Heart left ventricle (tissue), 16 donors: ENCODE measurements at regions not wholly inside any gene's neighbourhood (a gene's known extent, or its start where the extent isn't known, plus 50 kb on each side); places are given as distances from the start of the nearest gene placed in this dataset.

Experiments used
- ATAC-seq, 4 donors: fragments of 200-7000 bp; cut with Tn5 transposase; one replicate each; pipeline ENCODE4 v1.9.1; 2020 to 2022; ENCODE audit warnings: moderate library complexity in 4 of 4, mild to moderate bottlenecking in 3 of 4, moderate number of reproducible peaks in 1 of 4
- DNase-seq, 5 donors: peaks; one replicate each; pipeline ENCODE4 v3.0.0-alpha.2; 2020
- H3K27ac ChIP-seq, 12 donors: fragments of 200-600 bp; sonication (generic) in 4 of 12; one replicate each; pipeline versions ENCODE4 v1.5.0 to v1.8.0; 2016 to 2022; ENCODE audit warnings: mild to moderate bottlenecking in 2 of 12
- H3K27me3 ChIP-seq, 9 donors: fragments of 200-600 bp; sonication (generic) in 2 of 9; one replicate each; pipeline versions ENCODE4 v1.5.1 to v1.8.0; 2016 to 2022; ENCODE audit warnings: mild to moderate bottlenecking in 3 of 9
- H3K36me3 ChIP-seq, 9 donors: fragments of 200-600 bp; sonication (generic) in 2 of 9; one replicate each; pipeline versions ENCODE4 v1.5.0 to v1.8.0; 2018 to 2022; ENCODE audit warnings: mild to moderate bottlenecking in 2 of 9
- H3K4me1 ChIP-seq, 12 donors: fragments of 200-600 bp; sonication (generic) in 4 of 12; one replicate each; pipeline versions ENCODE4 v1.5.0 to v1.8.0; 2016 to 2022; ENCODE audit warnings: mild to moderate bottlenecking in 3 of 12
- H3K4me3 ChIP-seq, 12 donors: fragments of 200-600 bp; sonication (generic) in 4 of 12; one replicate each; pipeline versions ENCODE4 v1.5.0 to v1.8.0; 2017 to 2022; ENCODE audit warnings: mild to moderate bottlenecking in 9 of 12, moderate library complexity in 4 of 12
- H3K9me3 ChIP-seq, 12 donors: fragments of 200-600 bp; sonication (generic) in 4 of 12; one replicate each; pipeline versions ENCODE4 v1.5.0 to v1.8.0; 2016 to 2022; ENCODE audit warnings: mild to moderate bottlenecking in 1 of 12
- POLR2A ChIP-seq, 2 donors: fragments of 450-650 bp; IDR thresholded peaks; one replicate each; pipeline ENCODE4 v1.6.1; 2017; ENCODE audit warnings: antibody characterized with exemption in 2 of 2, mild to moderate bottlenecking in 2 of 2, moderate library complexity in 2 of 2
- WGBS, 4 donors: extraction: QIAGEN DNeasy Blood & Tissue Kit in 2 of 4; methylation state at CpG; one replicate each; pipeline versions ENCODE4 v1.1.5 to v1.1.7; 2013 to 2018; 5-methylcytosine and 5-hydroxymethylcytosine counted together
- intact Hi-C, 10 donors: fragments of 100-400 bp; cut with DNase I; formaldehyde crosslinking; loops; one replicate each; pipeline versions ENCODE4 v1.11.1 to v1.14.2; 2022
- TF ChIP-seq, protein P1 (sequence below), 12 donors: fragments of 200-600 bp; sonication (generic) in 4 of 12; IDR thresholded peaks; one replicate each; pipeline versions ENCODE4 v1.5.0 to v1.8.0; 2018 to 2022; ENCODE audit warnings: antibody characterized with exemption in 12 of 12, mild to moderate bottlenecking in 5 of 12
- donor health status: ischemic (EF 13 %, LVEDD 7.1; RV severe dilation, severe dysfunction).
- donor health status: healthy with polysubstance abuse.
- donor health status: DM: no; HTN: yes; CAD: no.
- donor health status: DM: no; HTN: no; CAD: no.
- donor health status: ischemic (EF 25% LVEDD 6.9; RV normal size, moderate dysfunction).
- donor health status: ischemic (EF 25% LVEDD 5.7; RV mildly dilated, moderate dysfunction).
- donor health status: healthy.
- donor health status: DM: yes; HTN: yes; CAD: no.
- donor health status: ischemic (EF 35%, LVEDD 5.7; RV mildly dilated, moderate dysfunction).
- donor health status: nonischemic (EF 11% LVEDD 7.7; RV severe dilation, severe dysfunction).
- donor health status: DM: yes; HTN: yes; CAD: no.
- donor health status: PGD.
- donor health status: ischemic (EF 29% LVEDD 5.4; RV normal size, mild dysfunction).
- donor health status: nonischemic (EF 23%, LVEDD 6.1; RV moderate dilation, normal function).

DNA sequence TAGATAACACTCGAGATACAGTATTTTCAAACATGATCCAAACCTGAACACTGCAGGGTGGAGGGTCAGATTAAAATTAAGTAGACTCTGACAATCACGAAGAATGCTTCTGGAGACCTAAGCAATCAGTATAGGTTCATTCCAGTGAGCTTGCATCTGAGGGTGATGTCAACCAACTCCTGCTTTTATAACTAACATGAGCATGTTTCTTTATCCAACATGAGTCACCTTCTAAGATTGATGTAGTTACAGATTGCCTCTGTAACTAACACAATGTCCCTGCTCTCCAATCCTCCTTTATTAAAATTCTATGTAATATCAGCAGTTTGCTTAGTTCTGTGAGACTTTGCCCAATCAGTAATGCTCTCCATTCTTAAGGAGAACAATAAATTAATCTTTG is 225.7 kb downstream of the ARL6IP6 start:
- ATAC-seq (no peak), DNase-seq (no peak)
- no peak overlapping the region for H3K4me3 ChIP-seq
- no peaks in the 10 kb centered on the region for H3K36me3 ChIP-seq
- H3K27me3 ChIP-seq, result no peaks in the 10 kb centered on the region
- H3K27ac ChIP-seq, result no peak overlapping the region
- peaks cover 0 to 6% (median 0%) of the 10 kb centered on the region in 12 donors for H3K9me3 ChIP-seq
- no peaks in the 10 kb centered on the region for H3K4me1 ChIP-seq
- 43 to 59% (median 51%) methylated on average over 2 of the region's 2 CpGs for WGBS, 4 donors
- intact Hi-C loops, result no loop called here
- TF ChIP-seq POLR2A (IDR thresholded peaks at IDR 0.05), result no peak
- TF ChIP-seq, protein P1, sequence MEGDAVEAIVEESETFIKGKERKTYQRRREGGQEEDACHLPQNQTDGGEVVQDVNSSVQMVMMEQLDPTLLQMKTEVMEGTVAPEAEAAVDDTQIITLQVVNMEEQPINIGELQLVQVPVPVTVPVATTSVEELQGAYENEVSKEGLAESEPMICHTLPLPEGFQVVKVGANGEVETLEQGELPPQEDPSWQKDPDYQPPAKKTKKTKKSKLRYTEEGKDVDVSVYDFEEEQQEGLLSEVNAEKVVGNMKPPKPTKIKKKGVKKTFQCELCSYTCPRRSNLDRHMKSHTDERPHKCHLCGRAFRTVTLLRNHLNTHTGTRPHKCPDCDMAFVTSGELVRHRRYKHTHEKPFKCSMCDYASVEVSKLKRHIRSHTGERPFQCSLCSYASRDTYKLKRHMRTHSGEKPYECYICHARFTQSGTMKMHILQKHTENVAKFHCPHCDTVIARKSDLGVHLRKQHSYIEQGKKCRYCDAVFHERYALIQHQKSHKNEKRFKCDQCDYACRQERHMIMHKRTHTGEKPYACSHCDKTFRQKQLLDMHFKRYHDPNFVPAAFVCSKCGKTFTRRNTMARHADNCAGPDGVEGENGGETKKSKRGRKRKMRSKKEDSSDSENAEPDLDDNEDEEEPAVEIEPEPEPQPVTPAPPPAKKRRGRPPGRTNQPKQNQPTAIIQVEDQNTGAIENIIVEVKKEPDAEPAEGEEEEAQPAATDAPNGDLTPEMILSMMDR (IDR thresholded peaks at IDR 0.05), result no peak

DNA sequence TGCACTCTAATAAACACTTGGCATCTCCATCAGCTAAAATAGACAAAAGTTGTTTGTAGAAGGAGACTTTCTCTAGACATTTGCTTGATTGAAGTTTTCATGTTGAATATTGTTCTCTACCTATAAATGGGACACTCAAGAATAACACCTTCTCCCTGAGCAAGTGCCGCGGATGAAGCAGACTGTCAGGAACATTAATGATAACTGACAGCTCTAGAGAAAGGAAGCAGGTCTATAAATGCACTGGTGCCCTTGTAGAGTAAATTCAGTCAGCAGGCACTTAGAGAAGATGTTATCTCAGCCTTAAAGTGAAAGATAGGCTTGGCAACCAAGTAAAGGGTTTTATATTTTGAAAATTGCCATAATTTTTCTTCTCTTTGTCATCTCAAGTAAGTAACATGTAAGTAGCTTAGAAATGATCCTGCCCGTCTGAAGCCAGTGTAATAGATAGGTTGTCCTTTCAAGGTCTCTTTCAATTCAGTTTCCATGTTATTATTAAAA is 224.6 kb downstream of the ARL6IP6 start:
- ATAC-seq (no peak), DNase-seq (no peak)
- H3K9me3 ChIP-seq, result peaks cover 0 to 11% (median 0%) of the 10 kb centered on the region in 12 donors
- H3K27me3 ChIP-seq, result no peaks in the 10 kb centered on the region
- WGBS, 4 donors, result 80 to 86% (median 81%) methylated on average over 1 to 3 of the region's 3 CpGs
- no peaks in the 10 kb centered on the region for H3K36me3 ChIP-seq
- no peak for TF ChIP-seq POLR2A (IDR thresholded peaks at IDR 0.05)
- no peaks in the 10 kb centered on the region for H3K4me1 ChIP-seq
- no peak overlapping the region for H3K27ac ChIP-seq
- intact Hi-C loops, result no loop called here
- H3K4me3 ChIP-seq, result no peak overlapping the region

DNA sequence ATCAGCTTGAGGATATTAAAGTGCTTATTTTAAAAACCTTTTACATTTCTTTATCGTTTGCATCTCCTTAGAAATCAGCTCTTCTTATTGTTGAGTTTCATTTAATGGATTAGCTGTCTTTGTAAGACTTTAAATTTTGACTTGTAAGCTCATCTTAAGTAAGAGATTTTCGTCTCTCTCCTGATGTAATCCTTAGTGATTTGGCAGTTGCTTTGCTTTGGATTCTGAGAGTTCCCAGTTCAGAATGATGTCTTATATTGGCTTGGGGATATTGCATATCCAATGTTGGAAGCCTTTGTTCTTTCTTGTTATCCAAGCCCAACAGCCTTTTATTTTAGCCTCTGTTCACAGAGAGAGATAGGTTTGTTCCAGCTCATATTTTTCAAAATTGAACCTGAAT is 212.1 kb downstream of the ARL6IP6 start:
- peaks cover 0 to 5% (median 0%) of the 10 kb centered on the region in 9 donors for H3K27me3 ChIP-seq
- TF ChIP-seq, protein P1 (IDR thresholded peaks at IDR 0.05), result no peak
- no peak for TF ChIP-seq POLR2A (IDR thresholded peaks at IDR 0.05)
- DNase-seq (no peak), ATAC-seq (no peak)
- H3K4me1 ChIP-seq, result no peaks in the 10 kb centered on the region
- H3K4me3 ChIP-seq, result no peak overlapping the region
- intact Hi-C loops, result loop anchor here in 1 of 10 donors (10.0 kb wide), 1 partner anchor 1444 kb away; no protein-coding TSS in a partner anchor
- 74 to 82% (median 76%) methylated on average over 2 of the region's 2 CpGs for WGBS, 4 donors
- H3K36me3 ChIP-seq, result no peaks in the 10 kb centered on the region
- no peaks in the 10 kb centered on the region for H3K9me3 ChIP-seq
- H3K27ac ChIP-seq, result no peak overlapping the region

DNA sequence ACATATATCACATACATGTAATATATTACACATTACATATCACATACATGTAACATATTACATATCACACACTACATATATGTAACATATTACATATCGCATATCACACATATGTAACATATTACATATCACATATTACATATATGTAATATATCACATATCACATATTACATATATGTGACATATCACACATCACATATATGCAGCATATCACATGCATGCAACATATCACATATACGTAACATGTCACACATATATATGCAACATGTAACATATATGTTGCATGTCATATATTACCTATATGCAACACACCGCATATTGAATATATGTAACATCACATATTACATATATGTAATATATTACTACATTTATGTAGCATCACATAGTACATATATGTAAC is 211.2 kb downstream of the ARL6IP6 start:
- Histone ChIP-seq H3K27me3 (peaks cover 0 to 6% (median 0%) of the 10 kb centered on the region in 9 donors), H3K9me3 (no peaks in the 10 kb centered on the region), H3K27ac (no peak overlapping the region), H3K4me3 (no peak overlapping the region), H3K4me1 (no peaks in the 10 kb centered on the region), H3K36me3 (no peaks in the 10 kb centered on the region)
- ATAC-seq (no peak), DNase-seq (no peak)
- WGBS, 4 donors, result 76 to 95% (median 93%) methylated on average over 3 of the region's 3 CpGs
- intact Hi-C loops, result loop anchor here in 1 of 10 donors (10.0 kb wide), 1 partner anchor 1445 kb away; no protein-coding TSS in a partner anchor
- TF ChIP-seq, protein P1 (IDR thresholded peaks at IDR 0.05), result no peak
- no peak for TF ChIP-seq POLR2A (IDR thresholded peaks at IDR 0.05)
